Inferior parietal cortex (tissue), 1 donor: ENCODE measurements at regions not wholly inside any gene's neighbourhood (a gene's known extent, or its start where the extent isn't known, plus 50 kb on each side); places are given as distances from the start of the nearest gene placed in this dataset.
"Not testable (repeated sequence)": the region's sequence is repeated elsewhere in the genome, so short reads cannot be mapped to it uniquely, and the experiment has no call there.

Experiments
- DNase-seq: peaks from one replicate; pipeline ENCODE4 v3.0.0-alpha.2; 2016; ENCODE audit errors: extremely low spot score

- DNase-seq, result no peak
Measured at GRCh38 chr1:217921126-217921904, 290.2 kb downstream of the SPATA17 start.

- DNase-seq, result no peak
Measured at GRCh38 chr1:217924924-217925323, 293.8 kb downstream of the SPATA17 start.

- DNase-seq, result no peak
Measured at GRCh38 chr1:217929213-217929885, 298.2 kb downstream of the SPATA17 start.

GRCh38 chr1:217943361-217943760 is 312.2 kb downstream of the SPATA17 start:
- DNase-seq, result no peak

- DNase-seq, result no peak
Measured at GRCh38 chr1:217944550-217944949, 313.4 kb downstream of the SPATA17 start.

- DNase-seq, result no peak
Measured at GRCh38 chr1:217946511-217946910, 315.4 kb downstream of the SPATA17 start.

- DNase-seq, result no peak
Measured at GRCh38 chr1:217948741-217949140, 317.6 kb downstream of the SPATA17 start.

GRCh38 chr1:217953330-217953729 is 322.2 kb downstream of the SPATA17 start:
- DNase-seq, result no peak

GRCh38 chr1:217953922-217954321 is 322.8 kb downstream of the SPATA17 start:
- no peak for DNase-seq

- no peak for DNase-seq
Measured at GRCh38 chr1:217955723-217956122, 324.6 kb downstream of the SPATA17 start.

- no peak for DNase-seq
Measured at GRCh38 chr1:217965156-217965786, 319.8 kb upstream of the RRP15 start.

- no peak for DNase-seq
Measured at GRCh38 chr1:217968085-217968484, 317.0 kb upstream of the RRP15 start.

- DNase-seq, result no peak
Measured at GRCh38 chr1:217969428-217969827, 315.7 kb upstream of the RRP15 start.

GRCh38 chr1:217977943-217978342 is 307.1 kb upstream of the RRP15 start:
- DNase-seq, result no peak

- no peak for DNase-seq
Measured at GRCh38 chr1:217981430-217981829, 303.7 kb upstream of the RRP15 start.

GRCh38 chr1:217982331-217983050 is 302.6 kb upstream of the RRP15 start:
- no peak for DNase-seq

- no peak for DNase-seq
Measured at GRCh38 chr1:217983051-217983375, 302.1 kb upstream of the RRP15 start.

- DNase-seq, result no peak
Measured at GRCh38 chr1:217985641-217986040, 299.5 kb upstream of the RRP15 start.

GRCh38 chr1:217989510-217989909 is 295.6 kb upstream of the RRP15 start:
- DNase-seq, result no peak

GRCh38 chr1:217993439-217993838 is 291.7 kb upstream of the RRP15 start:
- no peak for DNase-seq

- not testable (repeated sequence) for DNase-seq
Measured at GRCh38 chr1:218008296-218008695, 276.8 kb upstream of the RRP15 start.

- not testable (repeated sequence) for DNase-seq
Measured at GRCh38 chr1:218015106-218015505, 270.0 kb upstream of the RRP15 start.
